Ovary (tissue), 3 donors: ENCODE measurements at regions not wholly inside any gene's neighbourhood (a gene's known extent, or its start where the extent isn't known, plus 50 kb on each side); places are given as distances from the start of the nearest gene placed in this dataset.

ENCODE experiments used
- CTCF ChIP-seq, 3 donors: fragments of 450-650 bp in 2 of 3; fragments of 200-600 bp in 1 of 3; IDR thresholded peaks; one replicate each; pipeline versions ENCODE4 v1.5.1 to v1.8.0; 2016 to 2022; ENCODE audit warnings: antibody characterized with exemption in 3 of 3, mild to moderate bottlenecking in 1 of 3
- EP300 ChIP-seq: sonication (generic); formaldehyde crosslinking; IDR thresholded peaks from one replicate; pipeline ENCODE4 v1.6.1; 2017; ENCODE audit warnings: antibody characterized with exemption
- POLR2A ChIP-seq: fragments of 450-650 bp; IDR thresholded peaks from one replicate; pipeline ENCODE4 v1.6.1; 2017; ENCODE audit warnings: antibody characterized with exemption, mild to moderate bottlenecking, moderate library complexity
- donor health status: DM: no; HTN: no; CAD: no.

DNA sequence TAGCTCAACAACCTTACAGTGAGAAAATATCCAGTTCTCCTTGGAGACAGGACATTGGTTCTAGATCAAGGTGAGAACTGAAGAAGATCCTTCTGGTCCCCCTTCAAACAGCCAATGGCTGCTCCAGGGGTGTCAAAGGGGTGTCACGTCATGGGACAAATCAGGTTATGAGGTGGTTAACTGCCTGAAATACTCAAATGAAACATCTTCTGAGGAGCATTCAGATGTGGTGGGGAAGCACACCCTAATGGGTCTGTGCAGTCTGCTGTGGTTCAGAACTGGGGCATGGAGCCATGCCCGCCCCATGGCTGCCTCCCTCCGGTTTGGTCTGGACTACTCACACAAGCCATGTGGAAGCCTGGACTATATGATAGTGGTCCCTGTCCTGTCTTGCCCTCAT is 52.4 kb upstream of the PARP11 start:
- TF ChIP-seq CTCF (IDR thresholded peaks at IDR 0.05): no peak
- no peak for TF ChIP-seq POLR2A
- TF ChIP-seq EP300: no peak
